NCI-H1694 treated with DMSO at 0.1 percent for 48 hours (cell line): ENCODE measurements at regions not wholly inside any gene's neighbourhood (a gene's known extent, or its start where the extent isn't known, plus 50 kb on each side); places are given as distances from the start of the nearest gene placed in this dataset.

Experiments used
- DNase-seq: peaks from one replicate; lab custom pipeline; 2025; lab: John Stamatoyannopoulos, UW

DNA sequence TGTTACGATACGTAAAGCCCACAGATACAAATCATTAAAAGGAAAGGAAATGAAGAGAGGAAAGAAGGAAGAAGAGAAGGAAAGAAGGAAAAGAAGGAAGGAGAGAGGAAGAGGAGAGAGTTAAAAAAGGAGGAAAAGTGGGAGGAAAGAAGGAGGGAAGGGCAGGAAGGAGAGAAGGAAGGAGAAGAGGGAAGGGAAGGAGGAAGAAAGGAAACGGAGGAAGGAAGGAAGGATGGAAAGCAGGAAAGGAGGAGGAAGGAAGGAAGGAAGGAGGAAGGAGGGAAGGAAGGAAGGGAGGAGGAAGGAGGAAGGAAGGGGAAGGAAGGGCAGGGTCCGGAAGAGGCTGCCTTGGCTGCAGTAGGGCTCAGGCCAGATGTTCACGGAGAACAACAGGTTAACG, 95.2 kb downstream of the ENGASE start:
- DNase-seq = no peak

DNA sequence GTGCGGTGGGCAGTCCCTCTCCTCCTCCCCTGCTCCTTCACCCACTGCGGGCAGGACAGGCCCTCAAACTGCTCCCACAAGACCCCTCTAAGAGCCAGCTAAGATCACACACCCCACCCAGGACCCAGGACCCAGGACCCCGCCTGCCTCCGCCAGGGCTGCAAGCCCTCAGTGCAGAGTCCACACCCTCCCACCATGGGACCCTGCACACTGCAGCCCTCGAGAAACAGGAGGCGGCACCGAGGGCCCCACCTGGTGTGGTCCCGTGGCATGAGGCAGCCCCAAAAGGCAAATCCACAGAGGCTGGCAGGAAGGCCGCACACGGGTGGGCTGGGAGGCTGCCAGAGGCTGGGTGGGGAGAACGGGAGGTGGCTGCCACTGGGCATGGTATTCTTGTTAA, 94.7 kb downstream of the ENGASE start:
- no peak for DNase-seq

DNA sequence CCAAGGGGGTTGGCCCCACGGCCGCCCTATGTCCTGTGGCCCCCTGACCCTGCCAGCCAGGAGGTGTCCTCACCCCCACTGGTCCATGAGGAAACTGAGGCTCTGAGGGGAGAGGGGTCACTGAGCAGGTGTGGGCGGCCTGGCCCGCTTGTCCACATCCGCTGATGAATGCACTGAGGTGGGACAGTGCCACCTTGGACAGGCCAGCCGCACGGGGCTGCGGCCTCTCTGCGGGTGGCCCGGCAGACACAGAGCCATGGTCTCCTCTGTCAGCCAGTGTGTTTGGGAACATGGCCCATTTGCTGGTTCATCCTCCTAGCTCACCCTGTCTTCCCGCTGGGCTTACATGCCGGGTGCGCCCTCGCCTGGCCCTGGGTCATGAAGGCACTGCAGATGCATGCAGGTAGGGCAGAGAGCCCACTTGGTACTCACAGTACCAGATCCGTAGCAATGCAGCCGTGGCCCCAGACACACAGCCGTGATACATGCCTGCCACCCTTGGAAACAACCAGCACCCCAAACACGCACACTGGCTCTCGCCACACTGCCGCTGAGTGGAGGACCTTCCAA, 93.9 kb downstream of the ENGASE start:
- no peak for DNase-seq

DNA sequence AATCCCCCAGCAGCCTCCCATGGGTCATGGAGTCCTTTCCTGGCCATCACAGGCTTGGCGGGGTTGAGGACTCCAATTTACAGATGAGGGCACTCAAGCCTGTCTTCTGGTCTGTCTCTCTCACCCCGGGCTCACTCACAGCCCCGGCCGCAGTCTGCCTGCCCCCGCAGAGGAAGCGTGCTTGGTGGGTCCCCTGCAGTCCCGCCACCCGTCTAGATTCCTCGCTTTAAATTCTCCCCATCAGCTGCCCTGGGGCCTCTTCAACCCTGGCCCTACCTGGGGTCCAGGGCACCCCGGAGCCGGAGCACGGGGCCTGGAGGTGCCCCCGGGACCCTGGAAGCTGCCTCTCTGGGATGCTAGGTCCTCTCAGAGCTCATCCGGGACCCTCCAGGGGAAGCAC, 92.9 kb downstream of the ENGASE start:
- no peak for DNase-seq

DNA sequence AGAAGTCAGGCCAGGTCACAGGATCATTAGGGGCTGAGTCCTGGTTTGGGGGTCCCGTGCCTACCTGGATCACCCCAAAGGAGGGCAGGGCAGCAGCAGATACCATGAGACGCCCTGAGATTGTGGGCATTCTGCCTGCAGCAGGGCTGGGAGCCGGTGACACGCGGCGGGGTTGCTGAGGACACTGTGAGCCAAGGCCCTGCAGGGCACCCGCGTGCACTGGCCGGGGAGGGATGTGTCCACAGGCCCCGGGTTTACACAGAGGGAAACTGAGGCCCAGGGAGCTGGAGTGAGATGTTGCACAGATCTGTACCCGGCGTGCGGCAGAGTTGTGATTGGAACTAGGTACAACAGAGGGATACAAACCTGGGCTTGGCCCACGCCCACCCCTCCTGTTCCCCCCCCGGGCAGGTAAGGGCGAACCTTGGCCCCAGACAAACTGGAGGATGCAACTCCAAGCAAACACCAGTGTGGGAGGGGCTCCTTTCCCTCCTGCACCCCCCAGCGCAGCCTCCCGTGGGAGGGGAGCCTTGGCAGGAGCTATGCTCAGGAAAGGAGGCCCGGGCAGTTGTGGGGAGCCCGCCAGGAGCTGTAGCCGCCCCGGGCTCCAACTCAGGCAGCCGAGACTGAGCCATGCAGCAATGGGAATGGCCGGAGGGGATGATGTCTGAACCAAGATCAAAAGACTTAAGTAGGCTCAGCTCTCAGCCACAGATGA, 91.3 kb downstream of the ENGASE start:
- DNase-seq = no peak

DNA sequence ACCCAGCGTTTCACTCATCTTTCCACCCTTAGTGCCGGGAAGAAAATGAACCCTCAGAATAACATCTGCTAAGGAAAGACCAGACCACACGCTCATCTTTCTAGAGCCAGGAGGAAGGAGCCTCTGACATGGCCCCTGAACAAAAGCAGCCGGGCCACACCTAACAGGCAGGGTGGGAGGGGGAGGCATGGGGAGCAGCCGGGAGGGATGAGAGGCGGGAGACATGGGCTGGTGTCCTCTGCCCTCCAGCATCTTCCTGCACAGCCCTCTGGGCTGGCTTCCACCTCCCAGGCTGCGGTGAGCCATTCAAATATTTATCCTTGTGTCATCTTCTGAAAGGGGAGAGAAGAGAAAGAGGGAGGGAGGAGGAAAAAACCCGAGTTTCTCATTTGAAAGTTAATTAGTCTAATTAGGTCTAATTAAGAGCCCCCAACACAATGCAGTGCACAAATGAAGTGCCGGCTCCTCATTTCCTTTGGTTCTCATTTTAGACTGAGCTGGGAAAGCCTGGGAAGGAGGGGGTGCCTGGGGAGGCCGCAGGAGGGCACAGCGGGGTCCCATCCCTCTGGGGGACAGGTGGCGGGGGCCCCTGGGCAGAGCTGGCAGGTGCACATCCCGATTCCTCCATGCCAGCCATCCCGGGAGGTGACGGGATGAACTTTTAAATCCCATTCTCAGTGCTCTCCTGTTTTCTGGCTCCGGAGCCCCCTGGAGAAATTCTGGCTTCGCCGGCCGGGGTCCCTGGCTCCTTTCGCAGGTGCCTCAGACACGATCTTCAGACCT, 90.5 kb downstream of the ENGASE start:
- no peak for DNase-seq

DNA sequence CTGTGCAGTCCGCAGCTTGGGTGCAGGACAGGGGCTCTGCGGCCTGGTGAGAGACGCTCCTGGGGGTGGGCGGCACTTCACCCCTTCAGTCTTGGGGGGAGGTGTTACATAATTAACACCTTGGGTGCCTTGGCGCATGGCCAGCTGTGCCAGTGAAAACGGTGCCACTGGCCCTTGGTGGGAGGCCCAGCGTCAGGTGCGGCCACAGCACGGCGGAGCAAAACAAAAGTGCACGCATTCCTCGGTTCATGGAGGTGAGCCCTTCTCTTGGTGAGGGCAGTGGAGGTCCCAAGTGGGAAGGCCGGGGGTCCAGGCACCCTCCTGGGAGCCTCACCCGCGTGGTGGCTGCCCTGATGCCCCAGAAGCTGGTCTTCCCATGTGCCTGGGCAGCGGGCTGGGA, 89.8 kb downstream of the ENGASE start:
- DNase-seq = no peak

DNA sequence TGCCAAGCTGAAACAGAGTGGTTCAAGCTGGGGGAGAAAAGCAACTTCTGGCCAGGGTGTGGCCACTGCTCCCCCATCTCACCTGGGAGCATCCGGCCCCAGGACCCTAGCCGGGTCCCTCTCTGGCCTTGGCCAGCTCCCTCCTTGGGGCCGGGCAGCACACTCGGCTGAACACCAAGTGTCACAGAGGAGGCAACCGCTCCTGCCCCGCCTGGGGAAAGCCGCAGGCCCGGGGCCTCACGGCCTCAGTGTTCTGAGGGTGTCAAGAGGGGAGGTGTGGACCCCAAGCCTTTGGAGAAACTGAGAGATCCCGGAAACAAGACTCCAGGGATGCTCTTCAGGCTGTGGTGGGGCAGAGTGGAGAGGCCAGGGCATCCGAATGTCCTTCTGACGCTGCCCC, 88.4 kb downstream of the ENGASE start:
- DNase-seq = no peak

DNA sequence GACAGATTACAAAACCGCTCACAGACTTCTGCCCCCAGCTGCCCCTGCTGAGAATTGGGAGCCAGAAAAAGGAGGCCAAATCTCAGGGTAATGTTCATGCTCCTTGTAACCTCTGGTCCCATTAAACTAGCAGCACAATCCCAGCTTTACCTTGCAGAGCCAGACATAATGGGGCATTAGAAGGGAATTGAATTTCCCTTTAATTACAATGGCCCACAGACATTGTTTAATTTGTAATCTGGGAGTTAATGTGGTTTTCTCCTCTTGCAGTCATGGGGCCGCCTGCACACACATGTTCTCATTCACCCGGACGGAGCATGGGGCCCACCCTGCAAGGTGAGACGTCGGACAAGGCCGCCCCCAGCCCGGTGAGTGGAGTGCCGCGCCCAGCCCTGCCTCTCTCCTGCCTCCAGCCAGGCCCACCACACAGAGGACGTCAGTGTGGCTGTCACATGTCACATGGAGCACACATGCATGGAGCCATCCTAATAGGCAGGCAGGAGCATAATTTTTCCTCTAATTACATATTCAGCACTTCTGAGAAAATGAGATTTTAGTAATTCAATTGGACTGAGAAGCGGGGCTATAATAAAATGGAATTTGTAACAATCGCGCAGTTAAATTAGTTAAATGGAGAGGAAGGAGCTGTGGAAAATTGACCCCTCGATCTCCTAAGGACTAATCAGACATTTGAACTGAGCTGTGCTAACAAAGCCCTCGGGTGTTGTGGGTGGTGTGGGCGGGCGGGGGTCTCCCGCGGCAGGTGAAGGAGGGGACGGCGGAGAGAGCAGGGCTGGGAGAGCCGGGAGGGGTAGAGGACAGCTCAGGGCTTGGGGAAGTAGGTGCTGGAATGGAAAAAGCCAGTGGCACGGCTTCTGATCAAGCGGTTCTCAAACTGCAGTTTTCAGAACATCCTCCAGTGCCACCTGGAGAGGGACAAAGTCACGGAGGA, 87.7 kb downstream of the ENGASE start:
- DNase-seq = no peak

DNA sequence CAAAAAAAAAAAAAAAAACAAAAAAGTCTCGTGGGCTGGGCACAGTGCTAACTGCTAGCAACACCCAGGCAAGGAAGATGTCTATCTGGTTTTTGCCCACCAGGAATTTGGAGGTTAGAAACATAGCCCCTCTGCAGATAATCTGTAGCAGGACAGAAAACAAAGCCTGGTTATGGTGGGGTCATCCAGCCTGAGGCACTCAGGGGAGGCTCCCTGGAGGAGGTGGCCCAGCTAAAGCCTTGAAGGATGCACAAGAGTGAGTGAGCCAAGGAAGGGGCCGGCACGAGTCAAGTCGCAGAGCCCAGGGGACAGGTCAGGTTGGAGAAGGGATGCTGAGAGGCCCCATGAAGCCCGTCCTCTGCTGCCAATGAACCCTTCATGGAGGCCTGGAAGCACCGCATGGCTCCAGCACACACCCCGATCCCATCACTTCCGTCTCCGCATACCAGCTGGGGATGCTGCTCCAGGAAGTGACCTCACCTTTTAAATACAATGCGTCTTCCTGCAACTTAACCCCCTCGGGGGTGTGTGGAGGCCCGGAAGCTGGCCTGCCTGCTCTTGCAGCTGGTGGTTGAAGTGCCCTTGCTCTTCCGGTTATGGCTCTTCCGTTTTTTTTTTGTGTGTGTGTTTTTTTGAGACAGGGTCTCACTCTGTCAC, 86.5 kb downstream of the ENGASE start:
- no peak for DNase-seq

DNA sequence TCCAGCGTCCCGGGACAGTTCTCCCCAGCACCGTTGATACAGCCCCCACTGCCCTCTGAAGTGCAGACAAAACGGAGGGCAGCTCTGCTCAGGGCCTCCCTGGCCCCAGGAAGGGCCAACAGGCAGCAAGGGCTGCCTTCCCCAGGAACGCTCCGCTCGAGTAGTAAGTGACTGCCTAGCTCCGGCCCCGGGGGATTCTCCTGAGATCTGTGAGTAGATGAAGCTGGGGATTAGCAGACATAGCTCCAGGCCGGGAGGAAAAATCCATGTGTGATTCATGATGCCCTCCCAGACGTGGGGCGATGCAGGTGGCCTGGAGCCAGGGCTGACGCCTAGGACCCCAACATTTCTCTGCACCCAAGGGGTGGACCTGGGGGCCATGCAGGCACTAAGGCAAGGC, 85.3 kb downstream of the ENGASE start:
- no peak for DNase-seq

DNA sequence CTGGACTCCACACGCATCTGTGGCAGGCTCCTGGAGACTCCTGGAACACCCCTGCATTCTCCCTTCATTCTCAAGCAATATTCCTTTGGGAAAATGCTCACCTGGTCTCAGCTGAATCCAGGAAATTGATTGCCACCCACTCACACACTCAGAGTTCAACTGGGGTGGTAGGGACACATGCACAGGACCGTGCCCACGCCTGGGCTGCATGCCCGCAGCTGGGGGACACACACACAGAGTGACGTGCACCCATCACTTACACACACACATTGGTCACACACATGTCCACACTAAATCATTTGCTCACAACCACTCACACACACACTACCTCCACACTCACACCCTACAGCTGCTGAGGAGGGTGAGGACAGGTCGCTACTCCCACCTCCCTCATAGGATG, 84.8 kb downstream of the ENGASE start:
- no peak for DNase-seq

DNA sequence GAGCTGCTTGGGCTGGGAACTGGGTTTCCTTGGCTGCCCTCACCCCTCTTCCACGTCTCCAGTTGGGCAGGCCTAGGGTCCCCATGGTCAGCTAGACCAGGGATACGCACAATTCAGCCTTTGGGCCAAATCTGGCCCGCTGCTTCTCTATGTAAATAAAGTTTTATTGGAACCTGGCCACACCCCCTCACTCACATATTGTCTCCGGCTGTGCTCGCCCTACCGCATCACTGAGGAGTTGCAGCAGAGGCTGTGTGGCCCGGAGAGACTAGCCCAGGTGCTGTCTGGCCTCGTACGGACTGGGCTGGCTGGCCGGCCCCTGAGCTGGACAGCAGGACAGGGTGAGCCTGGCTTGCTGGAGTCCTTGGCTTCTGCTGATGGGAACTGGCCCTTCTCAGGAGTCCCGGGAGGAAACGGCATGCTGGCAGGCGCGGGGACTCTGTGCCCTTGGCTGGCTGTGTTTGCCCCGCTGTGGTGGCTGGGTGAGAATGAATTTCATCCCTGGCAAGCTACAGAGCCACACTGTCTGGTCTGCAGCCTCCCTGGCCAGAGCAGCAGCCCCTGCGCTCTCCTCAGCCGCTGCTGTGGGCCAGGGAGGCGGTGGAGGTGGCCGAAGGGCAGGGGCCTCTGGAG, 82.0 kb downstream of the ENGASE start:
- no peak for DNase-seq

DNA sequence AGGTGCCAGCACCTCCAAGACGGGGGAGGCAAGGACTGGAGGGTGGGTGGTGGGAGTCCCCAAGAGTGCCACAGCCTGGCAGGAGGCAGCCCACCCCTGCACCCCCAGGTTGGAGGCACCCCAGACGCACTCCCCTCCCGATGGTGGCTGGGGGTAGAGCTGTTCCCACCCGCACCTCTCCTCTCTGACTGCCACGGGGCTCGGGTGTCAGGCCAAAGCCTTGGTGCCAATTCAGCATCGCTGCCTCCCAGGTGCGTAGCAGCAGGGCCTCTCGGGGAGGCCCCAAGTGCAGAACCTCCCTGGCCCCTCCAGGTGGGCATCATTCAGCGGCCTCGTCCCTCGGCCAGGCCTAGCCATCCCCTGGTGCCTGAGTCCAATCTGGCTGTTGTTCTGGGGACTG, 81.1 kb downstream of the ENGASE start:
- DNase-seq = no peak

DNA sequence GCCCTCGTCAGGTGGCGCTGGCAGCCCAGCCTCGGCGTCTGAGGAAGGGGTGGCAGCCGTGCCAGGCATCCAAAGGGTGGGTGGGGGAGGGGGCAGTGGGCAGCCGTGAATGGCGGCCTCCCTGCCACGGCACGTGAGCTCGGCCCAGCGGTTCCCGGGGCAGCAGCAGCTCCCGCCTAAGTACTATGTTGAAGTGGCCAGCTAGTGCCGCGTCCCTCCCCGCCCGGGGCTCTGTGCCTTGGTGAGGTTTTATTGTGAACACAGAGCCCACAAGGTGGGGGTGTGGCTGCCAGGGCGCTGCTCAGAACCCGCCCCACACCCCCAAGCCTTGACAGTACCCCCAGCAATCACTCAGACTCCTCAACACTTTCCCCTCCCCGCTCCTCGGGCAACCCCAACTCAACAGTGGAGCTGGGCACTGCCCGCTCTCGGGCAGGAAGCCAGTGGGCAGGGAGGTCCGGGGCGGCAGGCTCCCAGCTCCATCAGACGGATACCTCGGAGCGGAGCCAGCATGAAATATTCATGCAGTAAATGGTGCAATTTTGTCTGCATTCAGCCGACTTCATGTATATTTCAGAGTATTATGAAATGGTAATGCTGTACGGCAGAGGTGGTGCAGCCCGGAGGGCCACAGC, 80.4 kb downstream of the ENGASE start:
- DNase-seq = no peak

DNA sequence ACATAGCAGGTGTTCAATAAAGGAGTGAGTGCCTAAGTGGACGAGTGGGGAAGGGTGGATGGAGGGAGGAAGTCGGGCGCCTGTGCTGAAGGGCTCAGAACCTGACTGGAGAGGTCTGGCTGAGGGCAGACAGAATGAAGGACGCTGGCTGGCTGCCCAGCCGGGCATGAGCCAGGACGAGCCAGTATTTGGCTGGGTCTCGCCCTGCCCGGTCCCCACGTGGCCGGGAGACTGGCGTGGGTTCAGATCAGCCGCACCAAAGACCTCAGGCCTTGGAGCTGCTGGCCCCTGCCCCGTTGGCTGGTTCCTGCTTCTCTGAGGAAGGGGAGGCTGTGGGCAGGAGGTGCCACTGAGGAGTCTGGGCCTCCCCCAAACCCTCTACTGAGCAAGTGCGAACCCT, 79.8 kb downstream of the ENGASE start:
- DNase-seq = no peak

DNA sequence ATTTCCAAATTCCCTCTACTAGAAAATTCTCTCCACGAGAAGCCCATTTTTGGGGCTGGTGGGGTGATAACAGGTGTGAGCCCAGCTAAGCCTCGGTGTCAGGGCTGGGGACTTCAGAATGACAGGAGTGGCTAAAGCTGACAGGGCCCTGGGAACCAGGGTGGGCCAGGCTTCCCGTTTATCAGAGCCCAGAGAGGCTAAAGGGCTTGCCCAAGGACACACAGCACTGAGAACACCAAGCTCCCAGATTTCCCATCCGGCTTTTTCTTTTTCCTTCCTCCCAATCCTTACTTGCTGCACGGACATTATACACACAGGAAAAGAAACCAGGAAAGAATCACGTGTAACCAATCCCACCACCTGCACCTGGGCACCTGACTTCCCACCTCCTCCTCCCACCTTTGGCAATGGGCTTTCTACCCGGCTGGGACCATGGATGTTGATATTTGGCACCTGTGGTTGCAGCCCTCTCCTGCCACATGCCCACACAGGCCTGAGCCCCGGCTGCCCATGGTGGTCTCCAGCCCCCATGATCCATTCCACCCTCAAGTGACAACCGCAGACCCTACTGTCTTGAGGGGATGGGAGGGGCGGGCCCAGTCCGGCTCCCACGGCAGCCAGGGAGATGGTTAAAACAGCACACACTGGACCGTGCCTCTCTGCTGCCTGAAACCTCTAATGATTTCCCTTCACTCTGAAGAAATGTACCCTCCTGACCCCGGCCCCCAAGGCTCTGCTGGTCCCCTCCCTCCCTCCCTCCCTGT, 78.9 kb downstream of the ENGASE start:
- DNase-seq = no peak

DNA sequence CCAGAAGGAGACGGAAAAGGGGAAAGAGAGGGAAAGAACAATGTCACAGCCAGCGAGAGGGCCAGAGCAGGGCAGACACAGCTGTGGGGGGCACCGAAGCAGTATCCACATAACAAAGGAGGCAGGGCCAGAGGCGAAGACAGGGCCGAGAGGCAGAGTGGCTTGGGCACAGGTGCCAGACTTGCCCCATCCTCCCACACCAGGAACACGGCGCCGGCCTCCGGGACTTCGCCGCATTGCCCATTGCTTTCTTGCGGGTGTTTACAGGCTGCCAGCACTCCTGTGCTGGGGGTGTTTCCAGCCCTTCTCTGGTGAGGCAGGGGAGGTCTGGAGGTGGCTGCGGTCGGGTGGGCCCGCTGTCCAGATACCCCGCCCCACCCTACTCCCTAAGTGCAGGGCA, 78.0 kb downstream of the ENGASE start:
- no peak for DNase-seq

DNA sequence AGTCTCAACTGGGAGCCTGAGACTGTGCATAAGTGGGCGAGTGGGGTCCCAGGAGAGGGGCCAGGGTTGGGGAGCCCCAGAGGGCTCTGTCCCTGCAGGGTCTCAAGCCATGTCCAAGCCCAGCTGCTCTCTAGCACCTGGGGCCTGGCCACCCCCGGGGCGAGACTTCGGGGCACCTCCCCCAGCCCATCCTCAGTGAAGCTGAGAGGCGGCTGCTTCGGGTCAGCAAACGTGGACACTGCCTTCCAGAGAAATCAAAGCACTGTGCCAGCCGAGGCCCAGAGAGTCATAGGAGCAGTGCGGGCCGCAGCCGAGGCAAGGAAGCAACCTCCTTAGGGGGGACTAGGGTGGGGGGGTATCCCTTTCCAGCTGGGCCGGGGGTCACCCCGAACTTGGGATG, 77.5 kb downstream of the ENGASE start:
- DNase-seq = no peak

DNA sequence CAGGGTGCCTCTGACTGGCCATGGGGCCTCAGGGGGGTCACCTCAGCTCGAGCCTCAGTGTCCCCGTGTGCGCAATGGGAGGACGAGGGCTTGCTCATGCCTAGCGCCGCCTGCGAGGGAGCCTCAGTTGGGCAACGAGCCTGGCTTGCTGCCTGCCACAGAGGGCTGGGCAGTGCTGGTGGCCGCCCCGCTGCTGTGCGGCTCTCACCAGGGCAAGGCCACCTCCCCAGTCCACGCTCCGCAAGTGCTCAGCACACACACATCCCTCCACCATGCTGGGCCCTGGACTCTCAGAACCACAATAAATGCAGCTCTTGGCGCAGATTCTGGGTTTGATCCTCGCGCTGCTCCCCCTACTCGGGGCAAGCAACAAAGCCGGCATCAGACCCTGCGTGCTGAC, 76.2 kb downstream of the ENGASE start:
- DNase-seq = no peak
